Keratinocyte (primary cell): ENCODE measurements at regions not wholly inside any gene's neighbourhood (a gene's known extent, or its start where the extent isn't known, plus 50 kb on each side); places are given as distances from the start of the nearest gene placed in this dataset.

Experiments
- DNase-seq: peaks from one replicate; pipeline ENCODE4 v3.0.0-alpha.2; 2011; ENCODE audit warnings: low read depth, missing footprints, low spot score
- FAIRE-seq: peaks from 2 replicates; lab custom pipeline; 2011; peaks lifted over from hg19 to GRCh38; lab: Jason Lieb, UNC
- H2AFZ ChIP-seq: 2 replicates; pipeline ENCODE4 v1.6.0; 2012; ENCODE audit warnings: low read length, control low read depth, inconsistent platforms; ENCODE audit not compliant: control insufficient read depth
- H3K27ac ChIP-seq: 2 replicates; pipeline ENCODE4 v1.5.1; 2011; ENCODE audit warnings: low read length; ENCODE audit not compliant: control insufficient read depth, insufficient read depth
- H3K27me3 ChIP-seq: 3 replicates; pipeline ENCODE4 v1.6.0; 2011; ENCODE audit warnings: low read length; ENCODE audit not compliant: control insufficient read depth, insufficient read depth; ENCODE audit errors: extremely low read depth
- H3K36me3 ChIP-seq, 2 experiments: 2 replicates in 1 of 2; 3 replicates in 1 of 2; pipeline ENCODE4 v1.5.1; 2011; ENCODE audit warnings: low read length in 2 of 2, mild to moderate bottlenecking in 1 of 2; ENCODE audit not compliant: control insufficient read depth in 2 of 2, insufficient read depth in 2 of 2; ENCODE audit errors: extremely low read depth in 1 of 2
- H3K4me1 ChIP-seq: 3 replicates; pipeline ENCODE4 v1.5.1; 2011; ENCODE audit warnings: low read length; ENCODE audit not compliant: control insufficient read depth, insufficient read depth; ENCODE audit errors: extremely low read depth
- H3K4me2 ChIP-seq: 3 replicates; pipeline ENCODE4 v1.6.0; 2011; ENCODE audit warnings: low read depth, low read length; ENCODE audit not compliant: control insufficient read depth, insufficient read depth; ENCODE audit errors: extremely low read depth
- H3K4me3 ChIP-seq, 3 experiments: fragments of 200-600 bp in 1 of 3; sonication (generic) in 1 of 3; 2 replicates in 2 of 3; 3 replicates in 1 of 3; pipeline ENCODE4 v1.5.1; 2011 to 2016; ENCODE audit warnings: low read length in 3 of 3, mild to moderate bottlenecking in 3 of 3, control low read depth in 2 of 3, inconsistent platforms in 1 of 3, low read depth in 1 of 3, mixed read lengths in 1 of 3, mixed run types in 1 of 3, moderate library complexity in 1 of 3; ENCODE audit not compliant: control insufficient read depth in 2 of 3, insufficient read depth in 2 of 3; ENCODE audit errors: extremely low read depth in 1 of 3
- H3K79me2 ChIP-seq: 2 replicates; pipeline ENCODE4 v1.6.0; 2012; ENCODE audit warnings: low read length; ENCODE audit not compliant: control insufficient read depth, insufficient read depth
- H3K9ac ChIP-seq: 3 replicates; pipeline ENCODE4 v1.6.0; 2011; ENCODE audit warnings: low read length; ENCODE audit not compliant: control insufficient read depth, insufficient read depth; ENCODE audit errors: extremely low read depth
- H3K9me1 ChIP-seq: 3 replicates; pipeline ENCODE4 v1.6.0; 2011; ENCODE audit warnings: low read length; ENCODE audit not compliant: control insufficient read depth, insufficient read depth; ENCODE audit errors: extremely low read depth
- H3K9me3 ChIP-seq: 2 replicates; pipeline ENCODE4 v1.5.1; 2012; ENCODE audit warnings: low read depth, low read length; ENCODE audit not compliant: control insufficient read depth
- H4K20me1 ChIP-seq: 3 replicates; pipeline ENCODE4 v1.6.0; 2011; ENCODE audit warnings: low read length; ENCODE audit not compliant: control insufficient read depth, insufficient read depth; ENCODE audit errors: extremely low read depth
- EZH2 ChIP-seq: IDR thresholded peaks from one replicate; pipeline ENCODE4 v1.6.1; 2012; ENCODE audit warnings: inconsistent platforms, mild to moderate bottlenecking, low read length, moderate library complexity
- dilution Hi-C: fragments of 300-500 bp; cut with MboI; formaldehyde crosslinking; loops from one replicate; pipeline ENCODE4 v1.7.0; 2020; ENCODE audit warnings: low sequenced_read_pairs; ENCODE audit not compliant: extremely low pct_ligation_motif_present
- TF ChIP-seq, protein P1 (sequence below), 3 experiments: IDR thresholded peaks in 1 of 3; conservative IDR thresholded peaks in 1 of 3; optimal IDR thresholded peaks in 1 of 3; 2 replicates in 2 of 3; 3 replicates in 1 of 3; pipeline versions ENCODE3 to v1.5.1; 2011; ENCODE audit warnings: low read length in 3 of 3, mild to moderate bottlenecking in 3 of 3, moderate library complexity in 2 of 3, control low read depth in 1 of 3, inconsistent platforms in 1 of 3; ENCODE audit not compliant: insufficient read depth in 2 of 3; ENCODE audit errors: extremely low read depth in 1 of 3

DNA sequence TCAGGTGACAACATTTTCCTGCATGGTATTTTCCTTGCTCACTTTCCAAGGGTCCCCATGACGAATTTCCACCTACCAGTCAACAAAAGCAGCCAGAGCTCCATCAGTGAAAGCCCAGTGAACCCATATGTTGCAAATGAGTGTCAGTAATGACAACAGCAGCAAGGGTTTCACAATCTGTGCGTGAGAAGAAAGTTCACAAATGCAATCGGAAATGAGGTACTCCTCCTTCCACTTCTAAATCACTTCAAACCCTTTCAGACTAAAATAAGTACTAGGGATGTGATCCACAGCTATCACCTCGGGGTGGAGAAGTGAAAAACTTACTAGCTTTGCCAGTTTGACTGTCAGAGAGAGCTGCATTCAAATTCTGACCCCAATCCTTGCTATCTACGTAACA is 55.6 kb upstream of the BET1 start:
- Histone ChIP-seq H3K36me3 (no peaks in the 10 kb centered on the region), H3K79me2 (no peaks in the 10 kb centered on the region), H3K9ac (no peak overlapping the region), H3K9me3 (no peaks in the 10 kb centered on the region), H3K4me1 (peaks cover 10% of the 10 kb centered on the region), H3K4me2 (no peak overlapping the region), H3K27ac (no peak overlapping the region), H3K9me1 (no peaks in the 10 kb centered on the region), H2AFZ (no peak overlapping the region), H3K4me3 (no peak overlapping the region), H4K20me1 (no peaks in the 10 kb centered on the region), H3K27me3 (no peaks in the 10 kb centered on the region)
- DNase-seq (no peak), FAIRE-seq (no peak)
- TF ChIP-seq EZH2: no peak
- TF ChIP-seq, protein P1, sequence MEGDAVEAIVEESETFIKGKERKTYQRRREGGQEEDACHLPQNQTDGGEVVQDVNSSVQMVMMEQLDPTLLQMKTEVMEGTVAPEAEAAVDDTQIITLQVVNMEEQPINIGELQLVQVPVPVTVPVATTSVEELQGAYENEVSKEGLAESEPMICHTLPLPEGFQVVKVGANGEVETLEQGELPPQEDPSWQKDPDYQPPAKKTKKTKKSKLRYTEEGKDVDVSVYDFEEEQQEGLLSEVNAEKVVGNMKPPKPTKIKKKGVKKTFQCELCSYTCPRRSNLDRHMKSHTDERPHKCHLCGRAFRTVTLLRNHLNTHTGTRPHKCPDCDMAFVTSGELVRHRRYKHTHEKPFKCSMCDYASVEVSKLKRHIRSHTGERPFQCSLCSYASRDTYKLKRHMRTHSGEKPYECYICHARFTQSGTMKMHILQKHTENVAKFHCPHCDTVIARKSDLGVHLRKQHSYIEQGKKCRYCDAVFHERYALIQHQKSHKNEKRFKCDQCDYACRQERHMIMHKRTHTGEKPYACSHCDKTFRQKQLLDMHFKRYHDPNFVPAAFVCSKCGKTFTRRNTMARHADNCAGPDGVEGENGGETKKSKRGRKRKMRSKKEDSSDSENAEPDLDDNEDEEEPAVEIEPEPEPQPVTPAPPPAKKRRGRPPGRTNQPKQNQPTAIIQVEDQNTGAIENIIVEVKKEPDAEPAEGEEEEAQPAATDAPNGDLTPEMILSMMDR (optimal IDR thresholded peaks at IDR 0.05 in 1 of 3, IDR thresholded peaks at IDR 0.05 in 1 of 3, conservative IDR thresholded peaks at IDR 0.05 in 1 of 3; ENCODE audit: extremely low read depth in 1 of 3, insufficient read depth in 2 of 3, low read length in 3 of 3): no peak
- dilution Hi-C loops: no loop called here

DNA sequence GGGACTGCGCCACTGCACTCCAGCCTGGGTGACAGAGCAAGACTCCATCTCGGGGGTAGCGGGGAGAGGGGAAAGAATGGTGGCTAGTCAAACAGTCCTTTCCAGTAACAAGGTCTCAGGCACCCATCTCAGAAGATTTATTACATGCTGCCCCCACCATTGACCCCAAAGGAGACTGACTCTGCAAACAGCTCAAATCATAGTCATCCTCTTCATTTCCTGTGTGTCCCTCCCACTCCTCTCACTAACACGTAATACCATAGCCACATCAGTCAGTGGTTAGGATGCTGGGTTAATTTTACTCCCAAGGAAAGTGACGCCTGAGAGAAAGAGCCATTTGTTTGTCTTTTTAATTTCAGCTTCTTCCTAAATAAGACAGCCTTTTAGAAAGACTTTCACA is 56.6 kb upstream of the BET1 start:
- DNase-seq: no peak
- H3K27ac ChIP-seq: no peak overlapping the region
- H4K20me1 ChIP-seq: no peaks in the 10 kb centered on the region
- no peak overlapping the region for H3K9ac ChIP-seq
- no peaks in the 10 kb centered on the region for H3K79me2 ChIP-seq
- no peak for FAIRE-seq
- peaks cover 14% of the 10 kb centered on the region for H3K4me1 ChIP-seq
- TF ChIP-seq EZH2: no peak
- TF ChIP-seq, protein P1 (optimal IDR thresholded peaks at IDR 0.05 in 1 of 3, IDR thresholded peaks at IDR 0.05 in 1 of 3, conservative IDR thresholded peaks at IDR 0.05 in 1 of 3; ENCODE audit: extremely low read depth in 1 of 3, insufficient read depth in 2 of 3, low read length in 3 of 3): no peak
- H3K27me3 ChIP-seq: no peaks in the 10 kb centered on the region
- H3K9me1 ChIP-seq: no peaks in the 10 kb centered on the region
- no peaks in the 10 kb centered on the region for H3K9me3 ChIP-seq
- no peak overlapping the region for H3K4me3 ChIP-seq
- H2AFZ ChIP-seq: peak overlapping the region; percentile 63
- peak overlapping the region; percentile 19 for H3K4me2 ChIP-seq
- dilution Hi-C loops: no loop called here
- H3K36me3 ChIP-seq: no peaks in the 10 kb centered on the region
